Thoracic aorta (tissue), 2 donors: ENCODE measurements at regions not wholly inside any gene's neighbourhood (a gene's known extent, or its start where the extent isn't known, plus 50 kb on each side); places are given as distances from the start of the nearest gene placed in this dataset.

Experiments
- ATAC-seq: fragments of 150-250 bp; one replicate; pipeline ENCODE4 v1.8.0; 2017; ENCODE audit warnings: low read depth; ENCODE audit not compliant: insufficient number of reproducible peaks, low FRiP score
- DNase-seq: peaks from one replicate; pipeline ENCODE4 v3.0.0-alpha.2; 2020; ENCODE audit warnings: low spot score
- H3K27ac ChIP-seq, 2 donors: fragments of 200-600 bp; sonication (generic); 1 replicate in 1 of 2; 2 replicates in 1 of 2; pipeline ENCODE4 v1.5.1; 2016; ENCODE audit warnings: mild to moderate bottlenecking in 2 of 2, moderate library complexity in 2 of 2
- H3K27me3 ChIP-seq: fragments of 200-600 bp; sonication (generic); replicated peaks from 2 replicates; pipeline ENCODE4 v1.6.0; 2016; ENCODE audit warnings: mild to moderate bottlenecking; ENCODE audit not compliant: insufficient read depth
- H3K36me3 ChIP-seq: fragments of 200-600 bp; sonication (generic); one replicate; pipeline ENCODE4 v1.5.1; 2016
- H3K4me1 ChIP-seq, 2 donors: fragments of 200-600 bp; sonication (generic); 1 replicate in 1 of 2; 2 replicates in 1 of 2; pipeline versions ENCODE4 v1.5.1 to v1.6.0; 2016; ENCODE audit warnings: low read depth in 2 of 2, mild to moderate bottlenecking in 1 of 2; ENCODE audit not compliant: control insufficient read depth in 1 of 2
- H3K4me3 ChIP-seq: fragments of 200-600 bp; sonication (generic); 2 replicates; pipeline ENCODE4 v1.5.1; 2016; ENCODE audit warnings: mild to moderate bottlenecking
- H3K9me3 ChIP-seq: fragments of 200-600 bp; sonication (generic); 2 replicates; pipeline ENCODE4 v1.5.1; 2016
- CTCF ChIP-seq: fragments of 200-600 bp; sonication (generic); IDR thresholded peaks from one replicate; pipeline ENCODE4 v1.5.1; 2019; ENCODE audit warnings: antibody characterized with exemption

- DNase-seq (no peak), ATAC-seq (no peak)
- no peaks in the 10 kb centered on the region for H3K27me3 ChIP-seq
- no peak overlapping the region for H3K4me3 ChIP-seq
- H3K27ac ChIP-seq, result no peak overlapping the region
- H3K36me3 ChIP-seq, result no peaks in the 10 kb centered on the region
- no peaks in the 10 kb centered on the region for H3K4me1 ChIP-seq
- TF ChIP-seq CTCF, result no peak
- H3K9me3 ChIP-seq, result no peaks in the 10 kb centered on the region
These were observed 132.3 kb upstream of the ANK3 start for GRCh38 chr10:60521974-60522405.

- DNase-seq (no peak), ATAC-seq (no peak)
- Histone ChIP-seq H3K9me3 (no peaks in the 10 kb centered on the region), H3K27ac (no peak overlapping the region), H3K36me3 (no peaks in the 10 kb centered on the region), H3K4me3 (no peak overlapping the region), H3K4me1 (no peaks in the 10 kb centered on the region), H3K27me3 (no peaks in the 10 kb centered on the region)
- no peak for TF ChIP-seq CTCF
These were observed 129.1 kb upstream of the ANK3 start for GRCh38 chr10:60518745-60519144.

- no peaks in the 10 kb centered on the region for H3K27me3 ChIP-seq
- no peak overlapping the region for H3K4me3 ChIP-seq
- no peaks in the 10 kb centered on the region for H3K9me3 ChIP-seq
- no peaks in the 10 kb centered on the region for H3K36me3 ChIP-seq
- ATAC-seq (no peak), DNase-seq (no peak)
- H3K4me1 ChIP-seq, result no peaks in the 10 kb centered on the region
- TF ChIP-seq CTCF, result no peak
- no peak overlapping the region for H3K27ac ChIP-seq
These were observed 128.1 kb upstream of the ANK3 start for GRCh38 chr10:60517805-60518204.

GRCh38 chr10:60513281-60513680 is 123.6 kb upstream of the ANK3 start:
- no peak overlapping the region for H3K27ac ChIP-seq
- no peak for TF ChIP-seq CTCF
- H3K4me1 ChIP-seq, result peaks cover 0 to 7% of the 10 kb centered on the region in 2 donors
- ATAC-seq (no peak), DNase-seq (no peak)
- H3K4me3 ChIP-seq, result no peak overlapping the region
- no peaks in the 10 kb centered on the region for H3K9me3 ChIP-seq
- no peaks in the 10 kb centered on the region for H3K36me3 ChIP-seq
- no peaks in the 10 kb centered on the region for H3K27me3 ChIP-seq

- no peak for TF ChIP-seq CTCF
- Histone ChIP-seq H3K27ac (no peak overlapping the region), H3K36me3 (no peaks in the 10 kb centered on the region), H3K9me3 (no peaks in the 10 kb centered on the region), H3K4me1 (peaks cover 0 to 7% of the 10 kb centered on the region in 2 donors), H3K27me3 (no peaks in the 10 kb centered on the region), H3K4me3 (no peak overlapping the region)
- ATAC-seq (no peak), DNase-seq (no peak)
These were observed 122.0 kb upstream of the ANK3 start for GRCh38 chr10:60511477-60512229.
